Peyer's patch (tissue), 4 donors: ENCODE measurements at regions not wholly inside any gene's neighbourhood (a gene's known extent, or its start where the extent isn't known, plus 50 kb on each side); places are given as distances from the start of the nearest gene placed in this dataset.

Source experiments
- DNase-seq, 3 donors: peaks; one replicate each; pipeline ENCODE4 v3.0.0-alpha.2; 2017 to 2019
- H3K27ac ChIP-seq, 4 donors: fragments of 200-600 bp; sonication (generic); one replicate each; pipeline ENCODE4 v1.5.1; 2016 to 2019
- H3K27me3 ChIP-seq, 2 donors: fragments of 200-600 bp; sonication (generic); one replicate each; pipeline ENCODE4 v1.5.1; 2019
- H3K36me3 ChIP-seq, 3 donors: fragments of 200-600 bp; sonication (generic); one replicate each; pipeline ENCODE4 v1.5.1; 2016 to 2019
- H3K4me1 ChIP-seq, 4 donors: fragments of 200-600 bp; sonication (generic); one replicate each; pipeline ENCODE4 v1.5.1; 2016 to 2019
- H3K4me3 ChIP-seq, 4 donors: fragments of 200-600 bp; sonication (generic); 1 replicate in 3 of 4; 2 replicates in 1 of 4; pipeline ENCODE4 v1.5.1; 2016 to 2019; ENCODE audit warnings: mild to moderate bottlenecking in 1 of 4
- H3K9me3 ChIP-seq, 4 donors: fragments of 200-600 bp; sonication (generic); one replicate each; pipeline ENCODE4 v1.5.1; 2016 to 2019; ENCODE audit warnings: mild to moderate bottlenecking in 1 of 4
- POLR2A ChIP-seq, 2 donors: fragments of 450-650 bp; IDR thresholded peaks; one replicate each; pipeline ENCODE4 v1.5.1; 2017; ENCODE audit warnings: antibody characterized with exemption in 2 of 2, mild to moderate bottlenecking in 2 of 2, moderate library complexity in 2 of 2
- TF ChIP-seq, protein P1 (sequence below), 6 experiments: fragments of 450-650 bp in 4 of 6; fragments of 200-600 bp in 2 of 6; sonication (generic) in 1 of 6; IDR thresholded peaks; one replicate each; pipeline ENCODE4 v1.5.1; 2017 to 2019; ENCODE audit warnings: antibody characterized with exemption in 6 of 6, mild to moderate bottlenecking in 3 of 6, moderate library complexity in 1 of 6

DNA sequence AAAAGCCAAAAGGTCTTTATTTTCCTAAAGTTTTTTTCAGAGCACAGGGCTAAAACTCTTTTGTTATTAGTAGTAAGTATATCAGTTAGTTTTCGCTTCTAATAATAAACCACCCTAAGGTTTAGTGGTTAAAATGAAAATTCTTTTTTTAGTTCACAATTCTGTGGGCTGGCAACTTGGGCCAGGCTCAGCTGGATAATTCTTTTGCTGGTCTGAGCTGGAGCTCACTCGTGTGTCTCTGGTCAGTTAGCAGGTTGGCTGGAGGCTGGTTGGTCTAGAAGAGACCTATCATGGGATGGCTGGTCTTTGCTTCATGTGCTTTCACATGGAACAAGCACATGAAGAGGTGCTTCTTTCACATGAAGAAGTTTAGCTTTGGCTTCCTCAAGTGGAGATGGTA lies 227.1 kb upstream of the LCORL start:
- H3K27ac ChIP-seq = no peak overlapping the region
- H3K4me3 ChIP-seq = no peak overlapping the region
- no peaks in the 10 kb centered on the region for H3K27me3 ChIP-seq
- no peaks in the 10 kb centered on the region for H3K9me3 ChIP-seq
- TF ChIP-seq POLR2A (IDR thresholded peaks at IDR 0.05) = no peak
- TF ChIP-seq, protein P1, sequence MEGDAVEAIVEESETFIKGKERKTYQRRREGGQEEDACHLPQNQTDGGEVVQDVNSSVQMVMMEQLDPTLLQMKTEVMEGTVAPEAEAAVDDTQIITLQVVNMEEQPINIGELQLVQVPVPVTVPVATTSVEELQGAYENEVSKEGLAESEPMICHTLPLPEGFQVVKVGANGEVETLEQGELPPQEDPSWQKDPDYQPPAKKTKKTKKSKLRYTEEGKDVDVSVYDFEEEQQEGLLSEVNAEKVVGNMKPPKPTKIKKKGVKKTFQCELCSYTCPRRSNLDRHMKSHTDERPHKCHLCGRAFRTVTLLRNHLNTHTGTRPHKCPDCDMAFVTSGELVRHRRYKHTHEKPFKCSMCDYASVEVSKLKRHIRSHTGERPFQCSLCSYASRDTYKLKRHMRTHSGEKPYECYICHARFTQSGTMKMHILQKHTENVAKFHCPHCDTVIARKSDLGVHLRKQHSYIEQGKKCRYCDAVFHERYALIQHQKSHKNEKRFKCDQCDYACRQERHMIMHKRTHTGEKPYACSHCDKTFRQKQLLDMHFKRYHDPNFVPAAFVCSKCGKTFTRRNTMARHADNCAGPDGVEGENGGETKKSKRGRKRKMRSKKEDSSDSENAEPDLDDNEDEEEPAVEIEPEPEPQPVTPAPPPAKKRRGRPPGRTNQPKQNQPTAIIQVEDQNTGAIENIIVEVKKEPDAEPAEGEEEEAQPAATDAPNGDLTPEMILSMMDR (IDR thresholded peaks at IDR 0.05) = no peak
- H3K4me1 ChIP-seq = no peaks in the 10 kb centered on the region
- H3K36me3 ChIP-seq = no peaks in the 10 kb centered on the region
- no peak for DNase-seq

GRCh38 chr4:18247189-18247588 lies 225.6 kb upstream of the LCORL start:
- TF ChIP-seq, protein P1 (IDR thresholded peaks at IDR 0.05) = no peak
- no peak for TF ChIP-seq POLR2A (IDR thresholded peaks at IDR 0.05)
- no peaks in the 10 kb centered on the region for H3K36me3 ChIP-seq
- H3K4me3 ChIP-seq = no peak overlapping the region
- DNase-seq = no peak
- no peaks in the 10 kb centered on the region for H3K9me3 ChIP-seq
- no peak overlapping the region for H3K27ac ChIP-seq
- no peaks in the 10 kb centered on the region for H3K4me1 ChIP-seq
- H3K27me3 ChIP-seq = no peaks in the 10 kb centered on the region

GRCh38 chr4:18242919-18243693 lies 221.6 kb upstream of the LCORL start:
- H3K4me3 ChIP-seq = no peak overlapping the region
- H3K36me3 ChIP-seq = no peaks in the 10 kb centered on the region
- H3K9me3 ChIP-seq = no peaks in the 10 kb centered on the region
- H3K27ac ChIP-seq = no peak overlapping the region
- no peaks in the 10 kb centered on the region for H3K27me3 ChIP-seq
- no peak for DNase-seq
- H3K4me1 ChIP-seq = no peaks in the 10 kb centered on the region
- TF ChIP-seq, protein P1 (IDR thresholded peaks at IDR 0.05) = no peak
- no peak for TF ChIP-seq POLR2A (IDR thresholded peaks at IDR 0.05)

DNA sequence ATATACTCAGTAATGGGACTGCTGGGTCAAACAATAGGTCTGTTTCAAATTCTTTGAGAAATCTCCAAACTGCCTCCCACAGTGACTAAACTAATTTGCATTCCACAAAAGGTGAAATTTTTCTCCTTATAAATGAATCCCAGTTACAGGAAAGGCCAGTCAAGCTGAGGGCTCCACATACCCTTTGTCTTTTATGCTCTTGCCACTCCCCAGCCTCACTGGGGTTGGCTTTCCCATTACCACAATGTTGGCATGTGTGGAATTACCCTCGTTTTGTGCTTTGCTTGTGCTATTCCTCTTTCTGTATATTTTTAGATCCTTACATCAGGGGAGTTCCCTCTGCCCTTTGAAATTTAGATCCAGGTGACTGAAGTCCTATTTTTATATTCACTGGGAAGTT lies 220.2 kb upstream of the LCORL start:
- Histone ChIP-seq H3K9me3 (no peaks in the 10 kb centered on the region), H3K4me1 (no peaks in the 10 kb centered on the region), H3K4me3 (no peak overlapping the region), H3K27ac (no peak overlapping the region), H3K36me3 (no peaks in the 10 kb centered on the region), H3K27me3 (no peaks in the 10 kb centered on the region)
- TF ChIP-seq, protein P1 (IDR thresholded peaks at IDR 0.05) = no peak
- TF ChIP-seq POLR2A (IDR thresholded peaks at IDR 0.05) = no peak
- no peak for DNase-seq

GRCh38 chr4:18234108-18234507 lies 212.6 kb upstream of the LCORL start:
- Histone ChIP-seq H3K4me1 (no peaks in the 10 kb centered on the region), H3K9me3 (peaks cover 0 to 5% (median 0%) of the 10 kb centered on the region in 4 donors), H3K27ac (no peak overlapping the region), H3K36me3 (no peaks in the 10 kb centered on the region), H3K27me3 (no peaks in the 10 kb centered on the region), H3K4me3 (no peak overlapping the region)
- TF ChIP-seq, protein P1 (IDR thresholded peaks at IDR 0.05) = no peak
- no peak for TF ChIP-seq POLR2A (IDR thresholded peaks at IDR 0.05)
- no peak for DNase-seq
